ENCODE measurements at regions not wholly inside any gene's neighbourhood (a gene's known extent, or its start where the extent isn't known, plus 50 kb on each side); places are given as distances from the start of the nearest gene placed in this dataset.

DNA sequence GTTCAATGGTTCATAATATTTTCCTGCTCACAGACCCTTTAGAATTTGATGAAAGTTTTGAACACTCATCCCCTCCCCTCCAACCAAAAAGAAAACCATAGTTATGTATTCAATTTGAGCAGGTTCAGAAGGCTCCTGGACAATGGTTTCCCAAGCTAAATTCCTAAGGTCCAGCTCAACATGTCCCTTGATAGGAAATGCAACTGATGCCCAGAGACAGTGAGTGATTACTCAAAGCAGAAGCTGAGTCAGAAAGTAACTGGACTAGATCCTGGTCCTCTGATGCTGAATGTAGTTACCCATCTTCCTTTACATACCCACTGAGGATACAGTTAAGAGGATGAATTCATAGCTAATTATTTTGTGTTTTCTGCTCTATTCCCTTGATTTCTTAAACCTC lies 218.9 kb upstream of the NCKAP5 start:
- TF ChIP-seq, protein P1, sequence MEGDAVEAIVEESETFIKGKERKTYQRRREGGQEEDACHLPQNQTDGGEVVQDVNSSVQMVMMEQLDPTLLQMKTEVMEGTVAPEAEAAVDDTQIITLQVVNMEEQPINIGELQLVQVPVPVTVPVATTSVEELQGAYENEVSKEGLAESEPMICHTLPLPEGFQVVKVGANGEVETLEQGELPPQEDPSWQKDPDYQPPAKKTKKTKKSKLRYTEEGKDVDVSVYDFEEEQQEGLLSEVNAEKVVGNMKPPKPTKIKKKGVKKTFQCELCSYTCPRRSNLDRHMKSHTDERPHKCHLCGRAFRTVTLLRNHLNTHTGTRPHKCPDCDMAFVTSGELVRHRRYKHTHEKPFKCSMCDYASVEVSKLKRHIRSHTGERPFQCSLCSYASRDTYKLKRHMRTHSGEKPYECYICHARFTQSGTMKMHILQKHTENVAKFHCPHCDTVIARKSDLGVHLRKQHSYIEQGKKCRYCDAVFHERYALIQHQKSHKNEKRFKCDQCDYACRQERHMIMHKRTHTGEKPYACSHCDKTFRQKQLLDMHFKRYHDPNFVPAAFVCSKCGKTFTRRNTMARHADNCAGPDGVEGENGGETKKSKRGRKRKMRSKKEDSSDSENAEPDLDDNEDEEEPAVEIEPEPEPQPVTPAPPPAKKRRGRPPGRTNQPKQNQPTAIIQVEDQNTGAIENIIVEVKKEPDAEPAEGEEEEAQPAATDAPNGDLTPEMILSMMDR (conservative IDR thresholded peaks at IDR 0.05 in 1 of 2, IDR thresholded peaks at IDR 0.05 in 1 of 2; ENCODE audit: extremely low read depth in 1 of 2, insufficient read depth in 1 of 2, low read depth in 1 of 2, low read length in 2 of 2), result no peak
- no peak for TF ChIP-seq EZH2 (IDR thresholded peaks at IDR 0.05; ENCODE audit: borderline replicate concordance, low read length)

Data from mammary epithelial cell (primary cell).